HG03378 (cell line): ENCODE measurements at regions not wholly inside any gene's neighbourhood (a gene's known extent, or its start where the extent isn't known, plus 50 kb on each side); places are given as distances from the start of the nearest gene placed in this dataset.
"Not testable (repeated sequence)": the region's sequence is repeated elsewhere in the genome, so short reads cannot be mapped to it uniquely, and the experiment has no call there.

ENCODE experiments used
- ATAC-seq: cut with Tn5 transposase; IDR thresholded peaks from one replicate; pipeline ENCODE4 v1.9.1; 2021; ENCODE audit warnings: mild to moderate bottlenecking, moderate library complexity; ENCODE audit not compliant: unreplicated experiment

DNA sequence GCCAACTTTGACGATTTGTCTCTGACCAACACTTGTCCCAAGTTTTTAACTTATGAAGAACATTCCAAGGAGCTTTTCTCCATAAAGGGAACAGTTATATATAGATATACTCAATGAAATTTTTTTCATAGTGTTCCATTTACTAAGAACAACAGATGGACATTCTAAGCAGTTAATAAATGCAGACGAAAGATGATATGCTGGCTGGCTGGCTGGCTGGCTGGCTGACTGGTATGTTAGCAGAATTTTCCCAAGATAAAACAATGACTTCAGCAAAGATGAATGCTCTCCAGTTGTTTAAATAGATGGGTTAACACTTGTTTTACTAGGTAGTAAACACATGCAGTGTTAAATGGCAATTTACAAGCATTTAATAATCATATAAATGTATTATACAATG lies 62.2 kb downstream of the SPANXN3 start:
- ATAC-seq: no peak

DNA sequence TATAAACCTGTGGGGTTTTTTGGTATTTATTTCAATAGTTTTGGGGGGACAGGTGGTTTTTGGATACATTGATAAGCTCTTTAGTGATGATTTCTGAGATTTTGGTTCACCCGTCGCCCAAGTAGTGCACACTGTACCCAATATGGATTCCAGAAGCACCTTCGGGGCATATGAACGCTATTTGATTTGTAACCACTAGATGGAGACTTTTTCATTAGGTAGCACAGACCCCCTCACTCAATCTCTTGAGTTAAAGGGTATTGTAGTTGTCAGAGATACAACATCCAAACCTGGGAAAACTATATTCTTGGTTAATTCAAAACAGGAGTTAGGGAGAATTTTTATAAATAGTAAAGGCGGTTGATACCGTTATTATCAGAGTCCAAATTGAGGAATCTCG lies 79.8 kb downstream of the SPANXN3 start:
- ATAC-seq: no peak

- ATAC-seq: no peak
These were observed 81.4 kb downstream of the SPANXN3 start for GRCh38 chrX:143435916-143436315.

- ATAC-seq: no peak
These were observed 87.5 kb downstream of the SPANXN3 start for GRCh38 chrX:143429811-143430210.

DNA sequence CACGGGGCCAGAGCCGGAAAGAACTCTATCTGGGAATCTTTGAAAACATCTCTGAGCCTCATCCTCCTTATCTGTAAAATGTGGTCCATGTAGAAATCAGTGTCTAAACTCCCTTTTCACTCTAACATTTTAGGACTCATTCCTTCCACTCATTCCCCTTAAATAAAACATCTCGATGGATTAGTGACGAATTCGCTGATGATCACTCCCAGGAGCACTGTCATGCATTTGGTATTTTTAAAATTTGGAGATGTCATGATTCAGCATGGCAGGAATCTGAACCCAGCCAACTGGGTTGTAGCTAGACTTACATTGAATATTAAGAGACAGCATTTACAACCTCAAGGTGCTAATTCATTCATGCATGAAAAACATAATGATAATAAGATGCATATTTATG lies 88.1 kb downstream of the SPANXN3 start:
- ATAC-seq: no peak

GRCh38 chrX:143401160-143401559 lies 116.1 kb downstream of the SPANXN3 start:
- ATAC-seq: no peak

DNA sequence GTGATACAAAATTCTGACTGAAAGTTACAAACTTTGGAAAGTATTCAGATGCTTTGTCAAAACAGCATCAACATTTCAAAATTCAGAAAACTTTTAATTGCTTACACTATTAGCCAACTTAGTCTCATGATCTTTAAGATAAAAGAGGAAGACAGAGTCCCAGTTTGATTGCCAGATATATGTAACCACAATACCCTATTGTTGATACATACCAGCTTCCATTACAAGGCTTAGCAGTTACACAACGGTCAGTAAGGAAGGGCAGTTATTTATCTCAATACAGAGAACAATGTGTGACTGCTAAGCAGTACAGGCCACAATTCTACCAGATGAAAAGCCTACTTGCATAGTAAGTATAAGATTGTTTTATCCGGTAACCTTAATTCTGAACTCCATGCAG lies 138.4 kb downstream of the SPANXN3 start:
- no peak for ATAC-seq

GRCh38 chrX:143363419-143363818 lies 153.9 kb downstream of the SPANXN3 start:
- ATAC-seq: no peak

DNA sequence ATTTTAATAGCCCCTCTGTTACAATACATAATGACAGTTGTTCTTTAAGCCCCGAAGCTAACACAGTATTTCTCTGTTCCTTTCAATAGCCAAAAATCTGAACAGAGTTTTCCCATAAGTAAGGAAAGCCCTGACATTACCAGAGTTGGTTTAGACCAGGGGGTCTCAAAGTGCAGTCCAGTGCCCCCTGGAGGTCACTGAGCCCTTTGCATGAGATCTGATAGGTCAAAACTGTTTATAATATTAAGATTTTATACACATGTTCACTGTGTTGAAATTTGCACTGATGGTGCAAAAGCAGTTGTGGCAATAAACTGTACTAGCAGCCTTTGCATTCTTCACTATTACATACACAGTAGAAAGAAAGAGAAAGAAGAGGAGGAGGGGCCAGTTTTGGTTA lies 177.1 kb downstream of the SPANXN3 start:
- ATAC-seq: no peak

DNA sequence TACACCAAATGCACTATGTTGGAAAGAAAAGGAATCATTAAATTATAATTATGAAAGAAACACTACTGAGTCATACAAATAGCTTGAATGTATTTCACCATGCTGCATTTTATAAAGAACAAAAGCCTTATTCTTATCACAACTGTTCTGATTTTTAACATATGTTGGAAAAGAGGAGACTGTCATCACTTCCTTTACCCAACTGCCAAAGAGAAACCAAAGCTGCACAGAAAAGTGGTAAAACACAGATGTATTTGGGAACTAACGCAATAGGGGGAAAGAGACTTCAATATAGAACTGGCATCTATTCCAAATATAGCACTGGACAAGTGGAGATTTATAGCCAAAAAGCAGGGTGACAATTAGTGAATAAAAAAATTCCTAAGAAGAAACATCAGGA lies 181.0 kb downstream of the SPANXN3 start:
- no peak for ATAC-seq

GRCh38 chrX:143319526-143319925 lies 197.7 kb downstream of the SPANXN3 start:
- ATAC-seq: no peak

DNA sequence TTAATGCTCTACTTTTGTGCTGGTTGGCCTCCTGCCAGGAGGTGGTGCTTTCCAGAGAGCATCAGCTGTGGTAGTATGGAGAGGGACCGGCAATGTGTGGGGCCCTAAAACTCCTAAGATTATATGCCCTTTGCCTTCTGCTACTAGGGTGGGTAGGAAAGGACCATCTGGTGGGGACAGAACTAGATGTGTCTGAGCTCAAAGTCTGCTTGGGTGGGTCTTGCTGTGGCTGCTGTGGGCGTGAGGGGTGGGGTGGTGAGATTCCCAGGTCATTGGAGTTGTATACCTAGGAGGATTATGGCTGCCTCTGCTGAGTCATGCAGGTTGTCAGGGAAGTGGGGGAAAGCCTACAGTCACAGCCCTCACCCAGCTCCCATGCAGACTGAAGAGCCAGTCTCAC lies 198.4 kb downstream of the SPANXN3 start:
- not testable (repeated sequence) for ATAC-seq

DNA sequence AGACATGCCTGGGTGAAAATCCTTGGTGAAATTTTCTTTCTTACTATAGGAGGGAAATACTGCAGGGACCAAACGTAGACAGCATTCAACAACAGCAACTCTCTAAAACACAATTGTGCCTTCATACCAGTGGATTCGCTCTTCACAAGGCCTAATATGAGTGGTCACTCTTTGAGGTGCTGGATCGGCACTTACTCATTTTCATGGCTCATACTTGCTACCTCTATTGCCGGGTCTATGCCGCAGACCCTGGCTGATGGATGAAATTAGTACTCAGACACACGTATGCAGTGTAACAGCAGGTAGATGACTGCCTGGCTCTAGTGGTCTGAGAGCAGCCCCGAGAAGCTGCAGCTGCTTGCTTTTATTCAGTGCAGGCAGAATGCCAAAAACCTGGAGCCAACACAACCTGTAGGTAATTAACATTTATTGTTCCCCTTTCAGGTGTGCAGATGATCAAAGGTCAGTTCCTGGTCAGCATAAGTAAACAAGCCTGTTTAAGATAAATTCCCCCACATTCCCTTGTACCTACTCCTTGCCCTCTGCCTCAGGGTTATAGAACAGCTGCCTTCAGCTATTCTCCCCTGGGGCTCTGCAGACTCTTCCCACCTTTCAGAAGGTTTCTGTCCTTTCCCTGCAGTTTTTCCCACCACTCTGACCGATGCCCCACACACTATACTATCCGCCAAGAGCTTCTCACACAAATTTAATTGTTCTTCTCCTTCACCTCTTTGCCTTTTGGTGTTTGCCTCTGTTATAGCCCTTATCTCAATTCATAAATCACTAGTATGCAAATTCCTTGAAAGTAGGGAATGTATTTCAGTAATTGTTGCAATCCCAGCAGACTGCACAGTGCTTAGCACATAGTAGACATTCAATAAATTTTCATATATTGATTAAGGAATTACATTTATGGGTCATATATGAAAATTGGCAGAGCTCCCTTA lies 210.0 kb downstream of the SPANXN3 start:
- ATAC-seq: no peak

- ATAC-seq: no peak
These were observed 212.8 kb downstream of the SPANXN3 start for GRCh38 chrX:143304518-143304917.

- no peak for ATAC-seq
These were observed 213.2 kb downstream of the SPANXN3 start for GRCh38 chrX:143304025-143304424.

DNA sequence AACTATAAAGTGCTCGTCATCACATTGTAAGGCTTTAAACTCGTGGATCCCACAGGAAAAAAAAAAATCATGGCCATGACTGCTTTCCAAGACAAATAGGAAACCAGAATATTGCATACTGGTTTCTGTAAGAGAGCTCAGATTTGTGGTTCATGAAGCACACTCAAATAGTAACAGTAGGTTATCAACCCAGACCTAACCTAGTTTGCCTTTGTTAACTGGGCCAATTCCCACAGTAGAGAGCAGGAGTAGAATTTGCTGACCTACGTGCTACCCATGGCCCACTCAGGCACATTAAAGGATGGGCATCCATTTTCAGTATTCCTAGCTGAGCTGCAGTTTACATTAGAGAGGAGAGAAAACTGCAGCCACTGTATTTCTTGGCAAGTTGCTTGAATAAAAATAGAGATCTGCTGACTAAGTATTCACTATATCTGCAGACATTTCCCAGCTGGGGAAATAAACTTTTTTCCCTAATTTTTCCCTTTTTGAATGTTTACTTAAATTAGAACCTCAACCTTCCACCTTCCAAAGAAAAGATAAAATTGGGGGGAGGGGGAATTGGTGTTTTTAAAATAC lies 218.5 kb downstream of the SPANXN3 start:
- ATAC-seq: no peak

DNA sequence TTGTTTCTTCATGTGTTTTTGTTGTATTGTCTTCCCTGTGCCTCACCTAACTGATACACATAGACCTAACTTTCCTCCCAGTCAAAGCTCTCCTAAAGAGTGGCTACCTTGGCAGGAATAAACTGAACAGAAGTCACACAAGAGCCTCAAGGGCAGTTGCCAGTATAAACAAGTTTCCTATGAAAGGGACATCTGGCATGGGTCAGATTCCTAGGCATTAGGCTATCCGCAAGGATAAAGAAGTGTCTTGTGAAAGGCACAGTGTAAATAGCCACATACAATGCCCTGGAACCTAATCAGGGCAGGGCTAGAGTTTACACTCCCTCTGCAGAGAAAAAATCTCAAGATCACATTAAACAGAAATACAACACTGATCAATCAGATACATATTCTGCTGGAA lies 220.8 kb downstream of the SPANXN3 start:
- no peak for ATAC-seq

GRCh38 chrX:143287236-143287635 lies 230.0 kb downstream of the SPANXN3 start:
- ATAC-seq: no peak

GRCh38 chrX:143270317-143270716 lies 244.6 kb downstream of the SPANXN4 start:
- ATAC-seq: no peak

DNA sequence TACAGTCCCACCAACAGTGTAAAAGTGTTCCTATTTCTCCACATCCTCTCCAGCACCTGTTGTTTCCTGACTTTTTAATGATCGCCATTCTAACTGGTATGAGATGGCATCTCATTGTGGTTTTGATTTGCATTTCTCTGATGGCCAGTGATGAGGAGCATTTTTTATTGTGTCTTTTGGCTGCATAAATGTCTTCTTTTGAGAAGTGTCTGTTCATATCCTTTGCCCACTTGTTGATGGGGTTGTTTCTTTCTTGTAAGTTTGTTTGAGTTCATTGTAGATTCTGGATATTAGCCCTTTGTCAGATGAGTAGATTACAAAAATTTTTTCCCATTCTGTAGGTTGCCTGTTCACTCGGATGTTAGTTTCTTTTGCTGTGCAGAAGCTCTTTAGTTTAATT lies 218.9 kb downstream of the SPANXN4 start:
- not testable (repeated sequence) for ATAC-seq

DNA sequence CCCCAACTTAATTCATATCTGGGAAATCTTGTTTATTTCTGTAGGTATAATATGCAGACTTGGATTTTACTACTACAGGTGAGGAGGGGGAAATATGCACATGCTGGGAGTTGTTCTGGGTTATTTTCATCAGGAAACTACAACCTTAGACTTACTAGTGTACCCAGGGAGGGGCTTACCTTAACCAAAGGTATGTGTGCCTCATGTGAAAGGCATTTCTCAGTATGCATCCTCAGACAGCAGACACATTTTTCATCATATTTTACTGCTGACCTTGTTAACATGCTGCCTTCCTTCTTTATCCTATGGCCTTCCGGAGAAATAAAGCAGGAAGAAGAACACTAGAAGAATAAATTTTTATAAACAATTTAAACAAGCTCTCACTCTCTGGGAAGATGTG lies 214.9 kb downstream of the SPANXN4 start:
- ATAC-seq: no peak

GRCh38 chrX:143231492-143231891 lies 205.8 kb downstream of the SPANXN4 start:
- ATAC-seq: no peak
